Neural progenitor cell (in vitro differentiated cells): ENCODE measurements at regions not wholly inside any gene's neighbourhood (a gene's known extent, or its start where the extent isn't known, plus 50 kb on each side); places are given as distances from the start of the nearest gene placed in this dataset.

Experiments
- DNase-seq: peaks from one replicate; pipeline ENCODE4 v3.0.0-alpha.2; 2016; ENCODE audit warnings: low spot score
- H2AFZ ChIP-seq: fragments of 200-600 bp; sonication (generic); replicated peaks from 2 replicates; pipeline ENCODE4 v1.6.1; 2016; ENCODE audit warnings: antibody characterized with exemption
- H3F3A ChIP-seq: fragments of 200-600 bp; sonication (generic); 2 replicates; pipeline ENCODE4 v1.6.1; 2016; ENCODE audit warnings: antibody characterized with exemption, low read depth
- H3K27ac ChIP-seq: fragments of 200-600 bp; sonication (generic); 2 replicates; pipeline ENCODE4 v1.5.1; 2016; ENCODE audit warnings: mild to moderate bottlenecking
- H3K27me3 ChIP-seq: fragments of 200-600 bp; sonication (generic); 2 replicates; pipeline ENCODE4 v1.6.1; 2016; ENCODE audit warnings: mild to moderate bottlenecking, moderate library complexity
- H3K36me3 ChIP-seq: fragments of 200-600 bp; sonication (generic); 2 replicates; pipeline ENCODE4 v1.5.1; 2016
- H3K4me1 ChIP-seq: fragments of 200-600 bp; sonication (generic); 2 replicates; pipeline ENCODE4 v1.6.1; 2016; ENCODE audit warnings: mixed run types
- H3K4me2 ChIP-seq: fragments of 200-600 bp; sonication (generic); 2 replicates; pipeline ENCODE4 v1.6.1; 2016
- H3K4me3 ChIP-seq: fragments of 200-600 bp; sonication (generic); 2 replicates; pipeline ENCODE4 v1.5.1; 2016
- H3K79me2 ChIP-seq: fragments of 200-600 bp; sonication (generic); 2 replicates; pipeline ENCODE4 v1.6.1; 2016; ENCODE audit warnings: low read depth
- H3K9ac ChIP-seq: fragments of 200-600 bp; sonication (generic); 2 replicates; pipeline ENCODE4 v1.6.1; 2016
- H3K9me3 ChIP-seq: fragments of 200-600 bp; sonication (generic); 2 replicates; pipeline ENCODE4 v1.5.1; 2016; ENCODE audit warnings: low read depth
- H4K20me1 ChIP-seq: fragments of 200-600 bp; sonication (generic); 2 replicates; pipeline ENCODE4 v1.6.1; 2016; ENCODE audit warnings: low read depth
- H3K27ac Mint-ChIP-seq: 3 replicates; pipeline ENCODE4 v1.8.0; 2021; ENCODE audit warnings: mixed read lengths
- H3K27me3 Mint-ChIP-seq: 2 replicates; pipeline ENCODE4 v1.8.0; 2022; ENCODE audit warnings: low read depth, mild to moderate bottlenecking, inconsistent platforms, moderate library complexity, mixed read lengths; ENCODE audit not compliant: insufficient read depth
- H3K36me3 Mint-ChIP-seq: 3 replicates; pipeline ENCODE4 v1.8.0; 2021; ENCODE audit warnings: mixed read lengths
- H3K4me1 Mint-ChIP-seq: 3 replicates; pipeline ENCODE4 v1.8.0; 2021; ENCODE audit warnings: mixed read lengths
- H3K4me3 Mint-ChIP-seq: 3 replicates; pipeline ENCODE4 v1.8.0; 2021; ENCODE audit warnings: mild to moderate bottlenecking, moderate library complexity, mixed read lengths
- H3K9me3 Mint-ChIP-seq: 3 replicates; pipeline ENCODE4 v1.8.0; 2020; ENCODE audit warnings: mixed read lengths
- EZH2 ChIP-seq: fragments of 200-600 bp; sonication (generic); IDR thresholded peaks from 2 replicates; pipeline ENCODE4 v1.6.1; 2017; ENCODE audit warnings: antibody characterized with exemption, mild to moderate bottlenecking, moderate library complexity
- EZH2phosphoT487 ChIP-seq: fragments of 200-600 bp; sonication (generic); IDR thresholded peaks from 2 replicates; pipeline ENCODE4 v1.6.1; 2017; ENCODE audit warnings: antibody characterized with exemption
- TF ChIP-seq, protein P1 (sequence below): fragments of 200-600 bp; sonication (generic); IDR thresholded peaks from 2 replicates; pipeline ENCODE4 v1.5.1; 2017; ENCODE audit warnings: antibody characterized with exemption, mild to moderate bottlenecking

DNA sequence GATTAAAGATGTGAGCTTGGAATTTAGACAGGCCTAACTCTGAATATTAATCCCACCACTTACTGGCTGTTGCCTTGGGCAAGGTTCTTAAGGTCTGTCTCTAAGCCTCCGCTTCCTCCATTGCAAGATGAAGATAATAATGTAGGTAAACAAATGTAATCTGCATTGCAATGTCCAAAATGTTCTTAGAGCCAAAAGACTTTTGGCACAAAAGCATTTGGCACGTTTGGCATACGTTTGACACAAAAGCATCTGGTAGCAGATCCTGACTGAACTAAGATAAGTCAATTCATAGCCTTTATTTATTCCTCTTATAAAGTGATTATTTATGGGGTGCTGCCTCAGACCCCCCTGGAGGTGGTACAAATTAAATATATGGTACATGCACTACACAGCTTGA, 229.9 kb upstream of the STXBP5 start:
- Histone ChIP-seq H3K36me3 (no peaks in the 10 kb centered on the region), H3K9me3 (no peaks in the 10 kb centered on the region), H3K4me1 (no peaks in the 10 kb centered on the region), H3K9ac (no peak overlapping the region), H2AFZ (no peak overlapping the region), H3F3A (no peaks in the 10 kb centered on the region), H3K79me2 (no peaks in the 10 kb centered on the region), H3K4me2 (no peak overlapping the region), H3K4me3 (no peak overlapping the region), H3K27ac (no peak overlapping the region), H3K27me3 (no peaks in the 10 kb centered on the region), H4K20me1 (no peaks in the 10 kb centered on the region)
- H3K9me3 Mint-ChIP-seq, result no peaks in the 10 kb centered on the region
- H3K36me3 Mint-ChIP-seq, result no peaks in the 10 kb centered on the region
- no peaks in the 10 kb centered on the region for H3K4me1 Mint-ChIP-seq
- no peak overlapping the region for H3K4me3 Mint-ChIP-seq
- DNase-seq, result no peak
- H3K27me3 Mint-ChIP-seq, result no peaks in the 10 kb centered on the region
- TF ChIP-seq EZH2 (no peak), EZH2phosphoT487 (no peak)
- TF ChIP-seq, protein P1, sequence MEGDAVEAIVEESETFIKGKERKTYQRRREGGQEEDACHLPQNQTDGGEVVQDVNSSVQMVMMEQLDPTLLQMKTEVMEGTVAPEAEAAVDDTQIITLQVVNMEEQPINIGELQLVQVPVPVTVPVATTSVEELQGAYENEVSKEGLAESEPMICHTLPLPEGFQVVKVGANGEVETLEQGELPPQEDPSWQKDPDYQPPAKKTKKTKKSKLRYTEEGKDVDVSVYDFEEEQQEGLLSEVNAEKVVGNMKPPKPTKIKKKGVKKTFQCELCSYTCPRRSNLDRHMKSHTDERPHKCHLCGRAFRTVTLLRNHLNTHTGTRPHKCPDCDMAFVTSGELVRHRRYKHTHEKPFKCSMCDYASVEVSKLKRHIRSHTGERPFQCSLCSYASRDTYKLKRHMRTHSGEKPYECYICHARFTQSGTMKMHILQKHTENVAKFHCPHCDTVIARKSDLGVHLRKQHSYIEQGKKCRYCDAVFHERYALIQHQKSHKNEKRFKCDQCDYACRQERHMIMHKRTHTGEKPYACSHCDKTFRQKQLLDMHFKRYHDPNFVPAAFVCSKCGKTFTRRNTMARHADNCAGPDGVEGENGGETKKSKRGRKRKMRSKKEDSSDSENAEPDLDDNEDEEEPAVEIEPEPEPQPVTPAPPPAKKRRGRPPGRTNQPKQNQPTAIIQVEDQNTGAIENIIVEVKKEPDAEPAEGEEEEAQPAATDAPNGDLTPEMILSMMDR, result no peak
- no peak overlapping the region for H3K27ac Mint-ChIP-seq

DNA sequence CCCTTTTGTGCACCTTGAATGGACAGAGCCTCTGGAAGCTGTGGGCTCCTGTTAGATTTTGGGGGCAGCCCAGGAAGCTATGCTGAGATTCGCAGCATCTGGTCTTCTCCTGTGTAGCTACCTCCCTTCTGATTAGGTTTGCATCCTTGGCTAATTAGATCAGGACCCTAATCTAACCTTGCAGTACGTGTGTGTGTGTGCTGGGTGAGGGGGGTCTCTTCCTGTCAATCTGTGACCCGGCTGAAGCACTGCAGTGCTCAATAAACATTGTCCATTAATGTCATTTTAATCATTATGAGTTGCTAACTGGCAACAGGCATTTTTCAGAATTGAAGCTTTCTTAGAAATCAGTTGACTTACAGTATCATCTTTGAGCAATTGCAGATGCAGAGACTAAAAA, 229.1 kb upstream of the STXBP5 start:
- Mint-ChIP-seq H3K36me3 (no peaks in the 10 kb centered on the region), H3K27ac (no peak overlapping the region)

DNA sequence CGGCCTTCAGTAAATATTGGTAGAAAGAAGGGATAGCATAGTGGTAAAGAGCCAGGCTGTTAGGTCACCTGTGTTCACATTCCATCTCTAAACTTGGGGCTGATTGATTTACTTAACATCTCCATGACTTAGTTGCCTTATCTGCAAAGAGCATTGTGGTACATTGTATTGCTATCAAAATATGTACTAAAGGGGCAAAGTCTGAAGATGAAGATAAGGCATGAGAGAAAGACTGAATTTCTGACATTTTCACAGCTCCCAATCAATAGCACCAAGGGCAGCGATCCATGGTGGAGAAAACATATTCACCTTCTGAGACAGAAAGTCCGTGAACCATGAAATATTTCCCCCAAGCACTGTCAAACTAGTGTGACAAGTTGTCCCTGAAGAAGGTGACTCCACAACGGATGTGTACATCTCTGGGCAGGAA, 223.3 kb upstream of the STXBP5 start:
- H3K27me3 Mint-ChIP-seq, result no peaks in the 10 kb centered on the region
- H3K4me3 Mint-ChIP-seq, result no peak overlapping the region
- peaks cover 2% of the 10 kb centered on the region for H3K9me3 Mint-ChIP-seq
- no peak overlapping the region for H3K4me3 ChIP-seq
- no peak overlapping the region for H2AFZ ChIP-seq
- no peak for DNase-seq
- no peak overlapping the region for H3K9ac ChIP-seq
- no peaks in the 10 kb centered on the region for H3K9me3 ChIP-seq
- H3K36me3 ChIP-seq, result no peaks in the 10 kb centered on the region
- no peaks in the 10 kb centered on the region for H3F3A ChIP-seq
- H3K4me2 ChIP-seq, result no peak overlapping the region
- H3K4me1 ChIP-seq, result no peaks in the 10 kb centered on the region
- no peaks in the 10 kb centered on the region for H3K4me1 Mint-ChIP-seq
- no peaks in the 10 kb centered on the region for H4K20me1 ChIP-seq
- no peaks in the 10 kb centered on the region for H3K36me3 Mint-ChIP-seq
- no peak overlapping the region for H3K27ac Mint-ChIP-seq
- no peaks in the 10 kb centered on the region for H3K79me2 ChIP-seq
- H3K27me3 ChIP-seq, result no peaks in the 10 kb centered on the region
- no peak overlapping the region for H3K27ac ChIP-seq
- TF ChIP-seq EZH2phosphoT487 (no peak), EZH2 (no peak)
- TF ChIP-seq, protein P1, result no peak

More for the DNA sequence above, 229.1 kb upstream of the STXBP5 start:
- Histone ChIP-seq H2AFZ (no peak overlapping the region), H3K9me3 (no peaks in the 10 kb centered on the region), H3K4me3 (no peak overlapping the region), H3K4me2 (no peak overlapping the region), H3K27me3 (no peaks in the 10 kb centered on the region), H4K20me1 (no peaks in the 10 kb centered on the region), H3K9ac (no peak overlapping the region), H3K27ac (no peak overlapping the region), H3F3A (no peaks in the 10 kb centered on the region), H3K79me2 (no peaks in the 10 kb centered on the region), H3K4me1 (no peaks in the 10 kb centered on the region), H3K36me3 (no peaks in the 10 kb centered on the region)
- no peaks in the 10 kb centered on the region for H3K4me1 Mint-ChIP-seq
- no peaks in the 10 kb centered on the region for H3K27me3 Mint-ChIP-seq
- no peaks in the 10 kb centered on the region for H3K9me3 Mint-ChIP-seq
- no peak for DNase-seq
- no peak overlapping the region for H3K4me3 Mint-ChIP-seq
- no peak for TF ChIP-seq EZH2
- TF ChIP-seq, protein P1, result no peak
- no peak for TF ChIP-seq EZH2phosphoT487
